HepG2 (cell line): ENCODE measurements at regions not wholly inside any gene's neighbourhood (a gene's known extent, or its start where the extent isn't known, plus 50 kb on each side); places are given as distances from the start of the nearest gene placed in this dataset.

Experiments used
- ELF3 ChIP-seq: IDR thresholded peaks from 2 replicates; pipeline ENCODE4 v1.6.1; 2016; ENCODE audit warnings: missing genetic modification reagents, missing compliant biosample characterization
- ERF ChIP-seq: IDR thresholded peaks from 2 replicates; pipeline ENCODE4 v1.6.1; 2018; ENCODE audit warnings: missing biosample characterization, missing genetic modification reagents
- ETV5 ChIP-seq: IDR thresholded peaks from 2 replicates; pipeline ENCODE4 v1.6.1; 2018; ENCODE audit warnings: missing biosample characterization, missing genetic modification reagents, inconsistent platforms, borderline replicate concordance
- FOSL2 ChIP-seq: sonication (generic); formaldehyde crosslinking; IDR thresholded peaks from 2 replicates; pipeline ENCODE4 v1.4.0; 2020; ENCODE audit warnings: missing genetic modification reagents
- GATAD2A ChIP-seq: IDR thresholded peaks from 2 replicates; pipeline ENCODE4 v1.6.1; 2016
- IKZF4 ChIP-seq: sonication (generic); formaldehyde crosslinking; IDR thresholded peaks from 2 replicates; pipeline ENCODE4 v1.5.1; 2020; ENCODE audit warnings: borderline replicate concordance, mild to moderate bottlenecking, low read depth, missing genetic modification reagents; ENCODE audit errors: not compliant biosample characterization
- KLF9 ChIP-seq: IDR thresholded peaks from 2 replicates; pipeline ENCODE4 v1.6.1; 2016; ENCODE audit warnings: low read depth
- ONECUT2 ChIP-seq: sonication (generic); formaldehyde crosslinking; IDR thresholded peaks from 2 replicates; pipeline ENCODE4 v1.4.0; 2020; ENCODE audit warnings: missing genetic modification reagents
- PHF5A ChIP-seq: IDR thresholded peaks from one replicate; pipeline ENCODE4 v1.6.1; 2018; ENCODE audit warnings: low read depth, missing genetic modification reagents; ENCODE audit not compliant: unreplicated experiment
- SOX5 ChIP-seq: IDR thresholded peaks from 2 replicates; pipeline ENCODE4 v1.6.1; 2016; ENCODE audit warnings: borderline replicate concordance
- XRCC5 ChIP-seq: fragments of 200-400 bp; formaldehyde crosslinking; optimal IDR thresholded peaks from 2 replicates; pipeline ENCODE3; 2017; ENCODE audit warnings: mild to moderate bottlenecking, low read length
- ZMYM2 ChIP-seq: sonication (generic); formaldehyde crosslinking; IDR thresholded peaks from 2 replicates; pipeline ENCODE4 v1.8.0; 2022; ENCODE audit warnings: mild to moderate bottlenecking, missing genetic modification reagents
- TF ChIP-seq, protein P1 (sequence below): sonication (generic); formaldehyde crosslinking; IDR thresholded peaks from 2 replicates; pipeline ENCODE4 v1.5.1; 2020; ENCODE audit warnings: mild to moderate bottlenecking, missing genetic modification reagents, moderate library complexity
- TF ChIP-seq, protein P2 (sequence below): sonication (generic); formaldehyde crosslinking; IDR thresholded peaks from 2 replicates; pipeline ENCODE4 v1.4.0; 2020; ENCODE audit warnings: mild to moderate bottlenecking, missing genetic modification reagents, borderline replicate concordance
- TF ChIP-seq, protein P3 (sequence below): IDR thresholded peaks from 2 replicates; pipeline ENCODE4 v1.6.1; 2016; ENCODE audit warnings: mild to moderate bottlenecking
- TF ChIP-seq, protein P4 (sequence below): sonication (generic); formaldehyde crosslinking; IDR thresholded peaks from 2 replicates; pipeline ENCODE4 v1.4.0; 2020; ENCODE audit warnings: missing genetic modification reagents

DNA sequence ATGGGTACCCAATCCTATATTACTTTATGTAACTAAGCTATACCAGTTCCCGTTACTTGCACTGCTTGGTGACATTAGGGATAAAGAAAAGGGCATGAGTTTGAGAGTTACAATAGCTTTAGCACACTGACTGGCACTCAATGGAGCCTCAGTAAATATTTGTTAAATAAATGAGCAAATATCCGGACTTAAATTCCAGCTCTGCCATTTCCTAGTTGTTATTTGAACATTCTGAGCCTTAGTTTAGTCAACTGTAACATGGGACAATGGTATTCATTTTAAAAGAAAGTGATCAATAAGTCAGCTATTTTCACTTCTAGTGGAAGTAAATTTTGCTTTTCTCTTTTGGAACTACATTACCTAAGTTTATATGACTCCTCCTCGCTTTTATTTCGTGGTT lies 198.7 kb downstream of the ZC3H11B start (continued):
- TF ChIP-seq ELF3 (CRISPR knock-in tag) (peak; percentile 89), SOX5 (CRISPR knock-in tag) (peak; percentile 91), PHF5A (CRISPR knock-in tag) (peak; percentile 37), GATAD2A (CRISPR knock-in tag) (peak; percentile 90), ONECUT2 (CRISPR knock-in tag) (peak; percentile 59; the same call in 1 of the 2 replicates), FOSL2 (CRISPR knock-in tag) (peak; percentile 29; the same call in 1 of the 2 replicates), IKZF4 (CRISPR knock-in tag) (no peak), ERF (CRISPR knock-in tag) (peak; percentile 68; the same call in 1 of the 2 replicates), XRCC5 (no peak), ZMYM2 (CRISPR knock-in tag) (peak; percentile 71; the same call in 1 of the 2 replicates), ETV5 (CRISPR knock-in tag) (peak; percentile 88; the same call in 1 of the 2 replicates), KLF9 (CRISPR knock-in tag) (no peak)
- TF ChIP-seq, protein P1, sequence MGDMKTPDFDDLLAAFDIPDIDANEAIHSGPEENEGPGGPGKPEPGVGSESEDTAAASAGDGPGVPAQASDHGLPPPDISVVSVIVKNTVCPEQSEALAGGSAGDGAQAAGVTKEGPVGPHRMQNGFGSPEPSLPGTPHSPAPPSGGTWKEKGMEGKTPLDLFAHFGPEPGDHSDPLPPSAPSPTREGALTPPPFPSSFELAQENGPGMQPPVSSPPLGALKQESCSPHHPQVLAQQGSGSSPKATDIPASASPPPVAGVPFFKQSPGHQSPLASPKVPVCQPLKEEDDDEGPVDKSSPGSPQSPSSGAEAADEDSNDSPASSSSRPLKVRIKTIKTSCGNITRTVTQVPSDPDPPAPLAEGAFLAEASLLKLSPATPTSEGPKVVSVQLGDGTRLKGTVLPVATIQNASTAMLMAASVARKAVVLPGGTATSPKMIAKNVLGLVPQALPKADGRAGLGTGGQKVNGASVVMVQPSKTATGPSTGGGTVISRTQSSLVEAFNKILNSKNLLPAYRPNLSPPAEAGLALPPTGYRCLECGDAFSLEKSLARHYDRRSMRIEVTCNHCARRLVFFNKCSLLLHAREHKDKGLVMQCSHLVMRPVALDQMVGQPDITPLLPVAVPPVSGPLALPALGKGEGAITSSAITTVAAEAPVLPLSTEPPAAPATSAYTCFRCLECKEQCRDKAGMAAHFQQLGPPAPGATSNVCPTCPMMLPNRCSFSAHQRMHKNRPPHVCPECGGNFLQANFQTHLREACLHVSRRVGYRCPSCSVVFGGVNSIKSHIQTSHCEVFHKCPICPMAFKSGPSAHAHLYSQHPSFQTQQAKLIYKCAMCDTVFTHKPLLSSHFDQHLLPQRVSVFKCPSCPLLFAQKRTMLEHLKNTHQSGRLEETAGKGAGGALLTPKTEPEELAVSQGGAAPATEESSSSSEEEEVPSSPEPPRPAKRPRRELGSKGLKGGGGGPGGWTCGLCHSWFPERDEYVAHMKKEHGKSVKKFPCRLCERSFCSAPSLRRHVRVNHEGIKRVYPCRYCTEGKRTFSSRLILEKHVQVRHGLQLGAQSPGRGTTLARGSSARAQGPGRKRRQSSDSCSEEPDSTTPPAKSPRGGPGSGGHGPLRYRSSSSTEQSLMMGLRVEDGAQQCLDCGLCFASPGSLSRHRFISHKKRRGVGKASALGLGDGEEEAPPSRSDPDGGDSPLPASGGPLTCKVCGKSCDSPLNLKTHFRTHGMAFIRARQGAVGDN (CRISPR knock-in tag) = no peak
- TF ChIP-seq, protein P2, sequence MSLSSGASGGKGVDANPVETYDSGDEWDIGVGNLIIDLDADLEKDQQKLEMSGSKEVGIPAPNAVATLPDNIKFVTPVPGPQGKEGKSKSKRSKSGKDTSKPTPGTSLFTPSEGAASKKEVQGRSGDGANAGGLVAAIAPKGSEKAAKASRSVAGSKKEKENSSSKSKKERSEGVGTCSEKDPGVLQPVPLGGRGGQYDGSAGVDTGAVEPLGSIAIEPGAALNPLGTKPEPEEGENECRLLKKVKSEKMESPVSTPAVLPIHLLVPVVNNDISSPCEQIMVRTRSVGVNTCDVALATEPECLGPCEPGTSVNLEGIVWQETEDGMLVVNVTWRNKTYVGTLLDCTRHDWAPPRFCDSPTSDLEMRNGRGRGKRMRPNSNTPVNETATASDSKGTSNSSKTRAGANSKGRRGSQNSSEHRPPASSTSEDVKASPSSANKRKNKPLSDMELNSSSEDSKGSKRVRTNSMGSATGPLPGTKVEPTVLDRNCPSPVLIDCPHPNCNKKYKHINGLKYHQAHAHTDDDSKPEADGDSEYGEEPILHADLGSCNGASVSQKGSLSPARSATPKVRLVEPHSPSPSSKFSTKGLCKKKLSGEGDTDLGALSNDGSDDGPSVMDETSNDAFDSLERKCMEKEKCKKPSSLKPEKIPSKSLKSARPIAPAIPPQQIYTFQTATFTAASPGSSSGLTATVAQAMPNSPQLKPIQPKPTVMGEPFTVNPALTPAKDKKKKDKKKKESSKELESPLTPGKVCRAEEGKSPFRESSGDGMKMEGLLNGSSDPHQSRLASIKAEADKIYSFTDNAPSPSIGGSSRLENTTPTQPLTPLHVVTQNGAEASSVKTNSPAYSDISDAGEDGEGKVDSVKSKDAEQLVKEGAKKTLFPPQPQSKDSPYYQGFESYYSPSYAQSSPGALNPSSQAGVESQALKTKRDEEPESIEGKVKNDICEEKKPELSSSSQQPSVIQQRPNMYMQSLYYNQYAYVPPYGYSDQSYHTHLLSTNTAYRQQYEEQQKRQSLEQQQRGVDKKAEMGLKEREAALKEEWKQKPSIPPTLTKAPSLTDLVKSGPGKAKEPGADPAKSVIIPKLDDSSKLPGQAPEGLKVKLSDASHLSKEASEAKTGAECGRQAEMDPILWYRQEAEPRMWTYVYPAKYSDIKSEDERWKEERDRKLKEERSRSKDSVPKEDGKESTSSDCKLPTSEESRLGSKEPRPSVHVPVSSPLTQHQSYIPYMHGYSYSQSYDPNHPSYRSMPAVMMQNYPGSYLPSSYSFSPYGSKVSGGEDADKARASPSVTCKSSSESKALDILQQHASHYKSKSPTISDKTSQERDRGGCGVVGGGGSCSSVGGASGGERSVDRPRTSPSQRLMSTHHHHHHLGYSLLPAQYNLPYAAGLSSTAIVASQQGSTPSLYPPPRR = peak; percentile 72; the same call in 1 of the 2 replicates
- TF ChIP-seq, protein P3, sequence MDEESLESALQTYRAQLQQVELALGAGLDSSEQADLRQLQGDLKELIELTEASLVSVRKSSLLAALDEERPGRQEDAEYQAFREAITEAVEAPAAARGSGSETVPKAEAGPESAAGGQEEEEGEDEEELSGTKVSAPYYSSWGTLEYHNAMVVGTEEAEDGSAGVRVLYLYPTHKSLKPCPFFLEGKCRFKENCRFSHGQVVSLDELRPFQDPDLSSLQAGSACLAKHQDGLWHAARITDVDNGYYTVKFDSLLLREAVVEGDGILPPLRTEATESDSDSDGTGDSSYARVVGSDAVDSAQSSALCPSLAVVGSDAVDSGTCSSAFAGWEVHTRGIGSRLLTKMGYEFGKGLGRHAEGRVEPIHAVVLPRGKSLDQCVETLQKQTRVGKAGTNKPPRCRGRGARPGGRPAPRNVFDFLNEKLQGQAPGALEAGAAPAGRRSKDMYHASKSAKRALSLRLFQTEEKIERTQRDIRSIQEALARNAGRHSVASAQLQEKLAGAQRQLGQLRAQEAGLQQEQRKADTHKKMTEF = peak; percentile 80
- TF ChIP-seq, protein P4, sequence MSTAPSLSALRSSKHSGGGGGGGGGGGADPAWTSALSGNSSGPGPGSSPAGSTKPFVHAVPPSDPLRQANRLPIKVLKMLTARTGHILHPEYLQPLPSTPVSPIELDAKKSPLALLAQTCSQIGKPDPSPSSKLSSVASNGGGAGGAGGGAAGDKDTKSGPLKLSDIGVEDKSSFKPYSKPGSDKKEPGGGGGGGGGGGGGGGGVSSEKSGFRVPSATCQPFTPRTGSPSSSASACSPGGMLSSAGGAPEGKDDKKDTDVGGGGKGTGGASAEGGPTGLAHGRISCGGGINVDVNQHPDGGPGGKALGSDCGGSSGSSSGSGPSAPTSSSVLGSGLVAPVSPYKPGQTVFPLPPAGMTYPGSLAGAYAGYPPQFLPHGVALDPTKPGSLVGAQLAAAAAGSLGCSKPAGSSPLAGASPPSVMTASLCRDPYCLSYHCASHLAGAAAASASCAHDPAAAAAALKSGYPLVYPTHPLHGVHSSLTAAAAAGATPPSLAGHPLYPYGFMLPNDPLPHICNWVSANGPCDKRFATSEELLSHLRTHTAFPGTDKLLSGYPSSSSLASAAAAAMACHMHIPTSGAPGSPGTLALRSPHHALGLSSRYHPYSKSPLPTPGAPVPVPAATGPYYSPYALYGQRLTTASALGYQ (CRISPR knock-in tag) = peak; percentile 59; the same call in 1 of the 2 replicates
